Medulla oblongata (tissue), 1 donor: ENCODE measurements at regions not wholly inside any gene's neighbourhood (a gene's known extent, or its start where the extent isn't known, plus 50 kb on each side); places are given as distances from the start of the nearest gene placed in this dataset.

Experiments used
- DNase-seq: peaks from one replicate; pipeline ENCODE4 v3.0.0-alpha.2; 2015; ENCODE audit errors: extremely low spot score

DNA sequence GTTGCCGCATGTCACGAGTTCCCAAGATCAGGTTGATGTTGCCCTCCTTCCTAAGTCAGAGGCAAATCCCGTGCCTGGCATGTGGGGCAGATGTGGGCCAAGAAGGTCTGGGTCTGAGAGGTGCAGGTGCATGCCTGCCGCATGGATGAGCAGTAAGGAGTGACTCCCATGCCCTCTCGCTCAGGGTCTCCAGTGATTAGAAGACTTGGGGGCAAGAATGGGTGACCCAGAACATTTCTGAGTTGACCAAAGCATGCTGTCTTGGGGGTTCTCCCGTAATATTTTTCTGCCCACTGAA lies 120.6 kb upstream of the HDAC4 start:
- DNase-seq = no peak

DNA sequence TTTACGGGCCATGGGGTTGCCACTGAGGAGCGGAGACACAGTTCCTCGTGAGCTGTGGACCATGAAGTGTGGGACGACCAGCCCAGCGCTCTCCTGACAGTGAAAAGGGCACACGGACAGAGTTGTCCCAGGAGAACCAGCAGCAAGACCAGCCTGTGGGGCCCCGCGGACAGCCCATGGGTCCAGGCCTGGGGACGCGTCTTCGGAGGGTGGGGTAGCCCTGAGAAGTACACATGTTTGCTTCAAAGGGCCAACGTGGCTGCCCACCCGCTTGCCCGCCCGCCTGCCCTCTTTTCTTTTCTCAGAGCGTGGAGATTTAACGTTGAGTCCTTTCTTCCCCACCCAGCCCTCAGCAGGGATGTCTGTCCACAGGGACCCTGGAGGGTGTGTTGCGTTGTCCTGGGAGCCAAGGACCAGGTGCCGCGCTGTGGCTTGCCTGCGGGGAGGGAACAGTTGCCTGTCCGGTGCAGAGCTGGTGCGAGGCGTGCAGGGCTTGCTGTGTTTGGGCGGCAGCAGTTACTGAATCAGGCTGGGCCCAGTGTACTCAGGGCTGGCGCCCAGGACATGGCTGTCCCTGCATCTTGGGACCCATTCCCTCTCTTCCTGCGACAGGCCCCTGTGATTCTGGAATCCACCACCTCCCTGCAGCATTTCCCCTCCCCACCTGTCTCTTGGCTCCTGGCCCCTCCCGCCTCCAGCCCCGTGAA lies 120.1 kb upstream of the HDAC4 start:
- no peak for DNase-seq

DNA sequence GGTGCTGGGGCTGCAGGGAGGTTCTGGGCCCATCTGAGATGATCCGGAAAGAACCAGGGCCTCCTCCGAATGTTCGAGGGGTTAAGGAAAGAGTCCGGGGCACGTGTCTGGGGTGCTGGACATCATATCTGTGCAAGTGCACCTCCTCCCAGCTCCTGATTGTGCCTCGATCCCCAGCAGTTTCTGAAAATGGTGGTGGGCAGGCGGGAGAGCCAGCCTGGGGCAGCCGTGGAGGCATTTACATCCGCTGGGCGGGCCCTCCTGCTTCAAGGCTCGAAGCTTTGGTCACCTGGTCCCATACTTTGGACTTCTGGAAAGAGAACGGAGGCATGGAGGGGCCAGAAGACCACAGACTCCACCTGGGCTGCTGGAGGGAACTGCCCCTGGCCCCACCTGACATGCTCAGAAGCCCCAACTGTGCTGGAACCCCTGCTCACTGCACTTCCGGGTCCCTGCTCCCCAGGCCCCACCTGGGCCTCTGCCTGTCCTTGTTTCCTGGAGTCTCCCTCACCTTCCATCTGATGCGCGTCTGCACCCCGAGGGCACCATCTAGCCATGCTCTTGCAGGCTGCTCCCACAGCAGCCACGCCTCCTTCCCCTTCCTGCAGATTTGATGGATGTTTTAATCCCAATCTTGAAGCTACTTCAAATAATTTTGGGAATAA lies 119.2 kb upstream of the HDAC4 start:
- DNase-seq = no peak

DNA sequence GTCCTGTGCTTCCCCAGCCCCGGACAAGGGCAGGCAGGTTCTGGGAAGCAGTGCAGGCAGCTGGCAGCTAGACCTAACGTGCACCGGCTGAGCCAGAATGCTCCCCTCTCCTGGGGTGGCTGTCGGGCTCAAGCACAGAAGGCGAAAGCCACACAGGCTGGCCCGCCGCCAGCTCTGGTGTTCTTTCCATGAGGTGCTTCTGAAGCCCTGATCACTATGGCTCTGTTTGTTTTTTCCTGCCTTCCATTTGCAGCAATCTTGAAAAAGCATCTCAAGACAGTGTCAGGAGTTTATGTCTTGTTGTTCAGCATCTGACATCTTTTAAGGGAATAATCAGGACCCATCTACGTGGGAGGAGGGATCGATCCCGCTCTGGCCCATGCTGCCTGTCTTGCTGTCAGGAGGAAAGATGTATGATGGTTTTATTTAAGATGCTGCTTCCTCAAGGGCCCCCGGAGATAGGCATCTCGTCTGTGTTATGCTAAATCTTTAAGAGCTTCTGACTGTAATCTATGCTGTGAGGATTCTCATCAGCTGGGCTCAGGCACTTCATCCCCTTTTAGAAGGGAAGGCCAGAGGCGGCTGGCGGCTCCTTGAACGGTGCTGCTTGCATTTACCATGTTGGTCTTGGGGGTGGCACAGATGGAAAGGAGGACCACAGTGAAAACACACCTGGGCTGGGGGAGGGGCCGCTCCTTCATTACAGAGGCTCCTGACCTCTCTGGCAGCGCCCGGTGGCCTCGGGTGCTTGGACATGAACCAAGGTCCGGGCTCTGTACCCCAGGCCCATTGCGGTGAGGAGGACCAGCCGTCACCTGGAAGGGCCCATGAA lies 118.5 kb upstream of the HDAC4 start:
- no peak for DNase-seq

DNA sequence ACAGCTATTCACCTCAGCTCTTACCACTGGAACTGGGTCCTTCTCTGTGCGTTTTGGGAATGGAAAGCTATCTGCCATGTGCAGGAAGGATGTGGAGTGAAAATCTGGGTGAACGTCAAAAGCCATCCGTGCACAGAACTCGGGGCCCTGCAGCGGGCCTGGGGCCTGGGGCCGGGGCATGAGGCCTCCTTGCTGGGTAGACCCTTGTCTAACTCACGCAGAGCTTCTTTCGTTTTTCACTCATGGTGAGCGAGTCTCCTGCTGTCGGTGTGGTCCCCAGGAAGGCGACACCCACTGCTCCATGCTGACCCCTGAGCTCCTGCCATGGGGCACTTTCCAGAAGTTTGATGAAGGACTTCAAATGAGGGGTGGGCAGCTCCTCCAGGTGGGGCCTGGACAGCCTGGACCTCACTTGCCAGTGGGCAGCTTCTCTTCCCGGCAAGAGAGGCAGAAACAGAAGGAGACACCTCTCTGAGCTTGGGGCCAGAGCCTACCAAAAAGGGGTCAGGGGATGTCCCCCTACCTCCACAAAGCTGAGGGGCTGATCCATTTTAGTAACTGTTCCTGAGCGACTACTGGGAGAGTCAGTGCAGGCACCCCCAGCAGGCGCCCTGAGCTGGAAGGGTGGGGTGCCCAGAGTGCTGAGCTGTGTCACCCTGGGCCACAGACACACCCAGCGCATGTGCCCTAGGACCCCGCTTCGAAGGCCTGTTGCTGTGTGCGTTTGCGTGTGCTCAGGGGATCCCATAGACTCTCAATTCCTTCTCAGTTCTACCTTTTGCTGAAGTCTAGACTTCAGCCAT lies 117.7 kb upstream of the HDAC4 start:
- no peak for DNase-seq

DNA sequence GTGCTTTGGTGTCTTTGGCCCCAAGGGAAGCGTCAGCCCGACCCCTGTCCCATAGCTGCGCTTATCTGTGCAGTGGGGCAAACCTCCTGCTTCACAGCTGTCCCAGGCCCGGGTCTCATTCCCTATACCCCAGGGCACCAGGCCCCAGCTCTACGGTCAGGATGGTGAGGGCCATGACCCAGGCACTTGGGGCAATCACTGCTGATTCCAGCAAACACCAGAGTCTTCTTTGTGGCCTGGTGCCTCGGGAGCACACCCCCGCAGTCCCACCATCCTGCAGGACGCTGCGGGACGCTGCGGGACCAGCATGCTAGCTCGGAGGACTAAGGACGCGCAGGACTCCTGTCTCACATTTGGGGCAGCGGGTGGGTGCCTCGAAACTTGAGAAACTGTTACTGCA lies 116.9 kb upstream of the HDAC4 start:
- DNase-seq = no peak

DNA sequence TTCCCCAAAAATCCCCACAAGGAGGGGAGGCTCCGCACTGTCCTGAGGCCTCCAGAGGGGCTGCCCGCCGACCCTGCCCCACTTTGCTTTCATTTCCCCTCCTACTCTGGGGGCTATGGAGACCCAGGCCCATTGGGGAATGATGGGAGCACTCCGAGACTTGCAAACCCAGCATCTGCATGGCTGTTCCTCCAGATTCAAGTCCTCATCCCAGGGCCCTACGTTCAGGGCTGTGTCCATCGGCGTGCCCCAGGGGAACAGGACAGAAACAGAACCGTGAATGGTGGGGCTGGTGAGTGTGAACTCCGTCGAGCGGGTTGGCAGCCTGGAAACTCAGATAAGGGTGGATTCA lies 116.1 kb upstream of the HDAC4 start:
- DNase-seq = no peak

DNA sequence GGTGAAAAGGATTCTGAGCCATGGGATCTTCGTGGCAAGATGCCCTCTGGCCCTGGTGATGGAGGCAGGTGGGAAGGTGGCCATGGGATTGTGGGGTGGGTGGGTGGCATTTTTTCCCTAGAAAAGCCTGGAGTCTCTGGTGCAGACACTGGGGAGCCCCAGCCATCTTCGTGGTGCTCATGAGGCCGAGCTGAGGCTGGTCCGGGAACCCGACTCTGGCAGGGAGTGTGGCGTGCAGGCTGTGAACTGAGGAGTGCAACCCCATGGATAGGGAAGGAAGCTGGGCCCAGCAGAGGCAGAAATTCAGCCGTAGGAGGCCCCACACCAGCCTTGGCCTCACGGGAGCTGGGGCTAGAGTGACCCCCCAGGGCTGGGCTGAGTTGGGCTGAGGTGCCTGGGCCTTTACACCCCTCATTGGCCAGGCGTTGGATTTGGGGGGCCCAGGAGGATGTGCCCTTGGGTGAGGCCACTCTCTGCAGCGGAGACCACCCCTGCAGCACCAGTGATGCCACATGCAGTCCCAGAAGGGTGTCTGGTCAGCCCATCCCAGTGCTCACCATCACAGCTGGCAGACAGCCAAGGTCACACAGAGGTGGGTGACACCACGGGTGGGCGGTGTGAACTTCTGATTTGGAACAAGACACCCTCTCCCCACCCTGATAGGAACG lies 115.6 kb upstream of the HDAC4 start:
- DNase-seq = no peak

DNA sequence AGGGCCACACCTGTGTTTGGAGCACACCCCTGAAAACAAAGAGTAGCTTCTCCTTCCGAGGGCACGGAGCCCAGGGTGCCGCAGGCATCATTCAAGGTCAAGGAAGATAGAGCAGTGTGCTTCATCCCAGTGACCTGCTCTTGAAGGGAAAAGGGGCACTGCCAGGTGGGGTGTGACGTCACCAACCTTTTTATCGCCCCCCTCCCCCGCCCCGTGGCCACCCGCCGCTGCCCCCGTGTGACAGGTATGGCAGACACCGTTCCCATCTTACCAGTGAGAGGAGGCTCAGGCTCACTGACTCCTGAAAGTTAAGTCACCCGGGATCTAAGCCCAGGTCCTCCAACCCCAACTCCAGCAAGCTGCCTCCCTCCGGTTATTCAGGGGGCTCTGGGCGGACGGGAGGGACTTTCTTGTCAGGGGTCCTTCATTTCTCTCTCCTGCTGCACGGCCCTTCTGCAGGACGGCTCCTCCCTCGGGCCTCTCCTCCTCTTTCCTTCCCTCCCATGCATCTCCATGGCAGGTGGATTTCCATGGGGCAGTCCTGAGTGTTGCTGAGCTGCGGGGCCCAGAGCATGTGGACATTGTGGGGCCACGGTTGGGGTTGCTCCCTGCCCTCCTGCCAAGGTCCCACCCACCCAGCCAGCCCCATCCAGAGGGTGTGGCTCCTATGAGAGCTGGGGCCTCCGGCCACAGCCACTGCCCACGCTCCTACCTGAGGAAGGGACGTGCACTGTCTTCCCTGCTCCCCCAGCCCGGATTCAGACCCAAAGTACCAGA lies 114.1 kb upstream of the HDAC4 start:
- no peak for DNase-seq

DNA sequence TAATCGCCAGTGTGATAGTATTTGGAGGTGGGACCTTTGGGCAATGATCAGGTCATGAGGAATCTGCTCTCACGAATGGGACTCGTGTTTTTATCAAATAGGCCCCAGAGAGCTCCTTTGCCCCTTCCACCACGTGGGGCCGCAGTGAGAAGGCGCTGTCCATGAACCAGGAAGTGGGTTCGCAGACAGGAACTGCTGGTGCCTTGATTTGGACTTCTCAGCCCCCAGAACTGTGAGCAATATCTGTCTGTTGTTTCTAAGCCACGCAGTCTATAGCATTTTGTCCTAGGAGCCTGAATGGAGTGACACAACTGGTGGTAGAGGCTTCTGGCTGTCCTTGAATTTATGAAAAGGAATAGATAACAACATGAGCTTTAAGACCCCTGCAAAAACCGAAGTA lies 111.2 kb upstream of the HDAC4 start:
- DNase-seq = no peak

DNA sequence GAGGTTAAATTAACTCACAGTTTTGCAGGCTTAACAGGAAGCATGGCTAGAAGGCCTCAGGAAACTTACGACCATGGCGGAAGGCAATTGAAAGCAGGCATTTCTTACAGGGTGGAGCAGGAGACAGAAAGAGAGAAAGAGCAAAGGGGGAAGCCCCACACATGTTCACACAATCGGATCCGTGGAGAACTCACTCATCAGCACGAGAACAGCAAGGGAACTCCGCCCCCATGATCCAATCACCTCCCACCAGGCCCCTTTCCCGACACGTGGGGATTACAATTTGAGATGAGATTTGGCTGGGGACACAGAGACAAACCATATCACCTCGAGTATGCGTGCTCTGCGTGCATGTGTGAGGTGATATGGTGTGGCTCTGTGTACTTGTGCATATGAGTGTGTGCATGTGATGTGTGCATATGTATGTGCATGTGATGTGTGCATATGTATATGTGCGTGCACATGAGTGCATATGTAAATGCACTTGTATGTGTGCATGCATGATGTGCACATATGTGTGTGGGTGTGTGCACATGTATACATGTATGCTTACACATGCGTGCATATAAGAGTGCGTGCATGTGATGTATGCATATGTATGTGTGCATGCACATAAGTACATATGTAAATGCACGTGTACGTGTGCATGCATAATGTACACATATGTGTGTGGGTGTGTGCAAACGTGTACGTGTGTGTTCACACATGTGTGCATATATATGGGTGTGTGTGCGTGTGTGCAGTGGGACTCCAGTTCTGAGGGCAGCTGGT lies 108.7 kb upstream of the HDAC4 start:
- no peak for DNase-seq

DNA sequence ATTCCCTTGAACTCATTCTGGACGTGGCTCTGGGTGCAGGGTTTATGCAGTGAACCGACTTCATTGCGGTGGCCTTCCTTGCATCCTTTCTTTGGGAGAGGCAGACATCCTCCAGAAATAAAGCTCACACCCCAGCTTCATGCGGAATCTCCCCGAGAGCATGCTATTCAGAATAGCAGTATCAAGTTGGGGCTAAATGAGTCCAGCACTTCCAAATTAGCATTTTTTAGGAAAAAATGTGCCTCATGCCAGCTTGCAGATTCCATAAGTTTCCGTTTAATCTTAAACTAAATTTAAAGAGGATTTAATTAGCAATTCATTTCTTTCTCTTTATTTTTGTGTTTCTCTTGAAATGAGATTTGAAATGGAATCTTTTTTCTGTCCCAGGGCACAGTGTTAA lies 107.4 kb upstream of the HDAC4 start:
- DNase-seq = no peak

DNA sequence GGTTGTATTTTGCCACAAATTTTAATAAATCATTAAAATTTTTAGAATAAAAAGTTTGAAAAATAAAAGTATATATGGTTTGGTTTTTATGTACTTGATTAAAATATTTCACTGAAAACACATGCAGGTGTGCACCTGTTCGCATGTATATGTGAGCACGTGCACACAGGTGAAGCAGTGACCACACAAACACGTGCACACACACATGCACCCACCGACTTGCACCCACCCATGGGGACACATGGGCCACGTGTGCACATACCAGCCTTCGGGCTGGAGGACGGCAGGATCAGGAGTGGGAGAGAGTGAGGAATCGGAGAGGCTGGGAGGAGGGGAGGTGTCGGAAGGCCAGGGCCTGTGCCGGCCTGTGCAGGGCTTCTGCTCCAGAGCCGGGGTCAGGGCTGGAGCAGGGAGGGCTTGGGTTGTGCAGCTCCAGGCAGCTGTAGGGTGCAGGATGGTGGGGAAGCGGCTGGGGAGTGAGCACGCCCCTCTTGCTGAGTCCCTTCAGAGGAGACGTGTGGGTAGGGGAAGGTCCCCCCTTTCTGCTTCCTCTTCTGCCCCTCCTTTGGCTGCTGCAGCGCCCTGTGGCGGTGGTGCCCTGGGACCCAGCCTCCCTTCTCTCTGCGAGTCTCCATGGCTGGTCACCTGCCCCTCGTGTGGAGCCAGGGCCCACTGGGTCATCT lies 106.9 kb upstream of the HDAC4 start:
- DNase-seq = no peak

DNA sequence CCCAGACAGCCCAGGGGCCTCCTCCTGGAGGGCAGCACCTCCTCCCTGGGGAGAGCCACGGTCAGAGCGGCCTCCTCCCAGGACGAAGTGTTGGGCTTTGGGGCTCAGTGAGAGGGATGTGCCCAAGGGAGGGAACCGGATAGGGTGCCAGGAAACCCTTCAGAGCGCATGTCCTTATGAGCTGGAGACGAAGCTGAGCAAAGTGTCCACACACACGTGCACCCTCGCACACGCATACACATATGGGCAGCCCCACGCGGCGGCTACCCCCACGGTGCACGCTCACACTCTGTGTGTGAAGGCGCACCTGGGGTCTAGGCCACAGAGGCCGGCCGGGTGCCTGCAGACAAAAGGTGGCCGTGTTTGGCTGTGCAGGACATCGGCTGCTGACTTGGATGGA lies 106.1 kb upstream of the HDAC4 start:
- DNase-seq = no peak

DNA sequence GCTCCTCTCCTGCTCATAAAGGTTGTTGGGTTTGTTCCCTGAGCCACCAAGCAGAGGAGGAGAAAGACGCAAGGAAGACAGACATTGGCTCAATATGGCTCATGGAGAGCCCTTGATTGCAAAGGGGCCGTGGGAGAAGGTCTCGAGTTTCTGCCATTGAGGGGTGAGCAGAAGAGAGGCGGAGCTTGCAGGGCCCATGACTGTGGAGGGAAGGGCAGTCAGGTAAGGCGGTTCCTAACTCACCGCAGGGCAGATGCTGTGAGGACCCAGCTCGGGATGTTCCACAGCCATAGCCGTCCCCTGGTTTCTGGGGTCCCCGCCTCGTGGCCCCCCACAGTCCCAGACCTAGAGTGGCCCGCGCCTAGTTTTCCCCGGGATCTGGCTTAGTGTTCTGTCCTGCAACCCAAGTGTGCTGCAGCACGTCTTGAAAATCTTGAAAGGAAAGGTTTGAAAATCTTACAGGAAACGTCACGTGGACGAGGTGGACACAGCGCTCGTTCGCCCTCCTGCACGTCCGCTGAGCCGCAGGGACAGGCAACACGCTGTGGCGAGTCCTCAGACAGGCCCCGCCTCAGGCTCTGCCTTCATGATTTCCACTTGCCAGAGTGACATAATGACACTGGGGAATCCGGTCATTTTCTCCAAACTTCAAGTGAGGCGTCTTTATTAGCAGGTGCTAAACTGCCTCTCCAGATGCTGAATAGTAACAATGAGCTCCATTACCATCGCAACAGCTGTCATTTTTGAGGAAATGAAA lies 105.5 kb upstream of the HDAC4 start:
- DNase-seq = no peak

DNA sequence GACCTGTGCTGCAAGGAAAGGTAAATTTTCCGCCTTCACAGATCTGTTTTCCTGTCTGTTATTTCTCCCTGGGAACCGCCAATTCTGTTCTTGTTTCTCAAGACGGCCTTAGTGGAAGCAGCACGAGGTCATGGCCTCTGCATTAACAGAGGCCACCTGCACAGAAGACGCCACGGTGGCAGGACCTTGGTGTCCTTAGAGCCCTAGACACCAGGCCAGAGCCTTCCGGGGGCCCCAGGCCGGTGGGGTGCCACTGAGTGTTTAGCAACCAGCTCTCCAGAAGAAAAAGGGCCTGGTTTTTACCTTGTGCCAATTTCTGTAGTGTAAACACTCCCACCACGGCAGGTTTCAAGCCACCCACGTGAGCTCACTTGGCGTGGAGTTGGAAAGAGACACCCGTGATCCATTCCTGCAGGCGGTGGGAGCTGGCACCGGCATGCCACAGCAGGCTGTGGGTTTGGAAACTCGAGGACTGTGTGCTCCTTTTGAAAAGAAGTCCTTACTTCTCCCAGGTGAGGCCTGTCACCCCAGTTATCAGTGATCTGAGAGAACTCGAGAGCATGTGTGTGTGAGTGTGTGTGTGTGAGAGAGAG lies 103.9 kb upstream of the HDAC4 start:
- DNase-seq = no peak

DNA sequence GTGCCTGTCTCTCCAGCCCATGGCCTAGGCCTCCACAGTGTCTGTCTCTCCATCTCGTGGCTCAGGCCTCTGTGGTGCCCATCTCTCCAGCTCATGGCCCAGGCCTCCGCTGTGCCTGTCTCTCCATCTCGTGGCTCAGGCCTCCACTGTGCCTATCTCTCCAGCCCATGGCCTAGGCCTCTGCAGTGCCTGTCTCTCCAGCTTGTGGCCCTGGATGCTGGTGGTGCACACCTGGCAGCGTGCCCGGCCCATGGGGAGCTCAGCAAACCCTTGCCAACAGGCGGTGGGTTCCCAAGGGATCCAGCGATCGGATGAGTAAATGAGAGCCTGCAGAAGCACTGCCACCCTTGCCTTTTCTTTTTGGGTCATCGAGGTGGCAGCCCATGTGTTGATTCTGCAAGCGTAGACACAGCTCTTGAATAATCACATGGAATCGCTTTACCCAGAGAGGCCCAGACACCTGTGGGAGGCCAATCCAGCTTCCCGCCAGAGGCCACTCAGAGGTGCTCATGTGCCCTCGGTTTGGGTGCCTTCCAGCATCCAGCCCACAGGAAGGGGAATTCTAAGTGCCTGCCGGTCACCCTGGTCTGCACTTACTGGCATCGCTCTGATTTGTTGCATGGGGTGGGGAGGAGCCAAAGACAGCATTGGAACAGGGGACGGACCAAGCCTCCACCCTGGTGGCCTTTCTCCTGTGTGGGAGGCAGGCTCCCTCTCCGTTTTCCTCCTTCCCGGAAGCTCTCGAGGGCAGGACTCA lies 101.8 kb upstream of the HDAC4 start:
- DNase-seq = no peak
